PC-3 (cell line): ENCODE measurements at regions not wholly inside any gene's neighbourhood (a gene's known extent, or its start where the extent isn't known, plus 50 kb on each side); places are given as distances from the start of the nearest gene placed in this dataset.

Experiments
- CTCF ChIP-seq: fragments of 300-600 bp; sonication (generic); conservative IDR thresholded peaks from 2 replicates; pipeline ENCODE4 v1.5.1; 2017; ENCODE audit warnings: antibody characterized with exemption, low read depth, mild to moderate bottlenecking, low read length
- EZH2 ChIP-seq: fragments of 300-600 bp; sonication (generic); IDR thresholded peaks from one replicate; pipeline ENCODE4 v1.6.1; 2017; ENCODE audit warnings: antibody characterized with exemption, mild to moderate bottlenecking, low read length; ENCODE audit not compliant: unreplicated experiment

GRCh38 chr2:106653465-106653864, 166.3 kb downstream of the CD8B2 start:
- TF ChIP-seq CTCF = no peak
- no peak for TF ChIP-seq EZH2
